Brain microvascular endothelial cell (primary cell): ENCODE measurements at regions not wholly inside any gene's neighbourhood (a gene's known extent, or its start where the extent isn't known, plus 50 kb on each side); places are given as distances from the start of the nearest gene placed in this dataset.

Experiments used
- DNase-seq: peaks from one replicate; pipeline ENCODE4 v3.0.0-alpha.2; 2020
- H3K27ac ChIP-seq: fragments of 250-450 bp; sonication (Bioruptor Pico); 2 replicates; pipeline ENCODE4 v1.5.1; 2020; ENCODE audit warnings: mild to moderate bottlenecking, moderate library complexity
- H3K27me3 ChIP-seq: fragments of 250-450 bp; sonication (Bioruptor Pico); replicated peaks from 2 replicates; pipeline ENCODE4 v1.5.1; 2020; ENCODE audit warnings: mild to moderate bottlenecking
- H3K36me3 ChIP-seq: fragments of 250-450 bp; sonication (Bioruptor Pico); replicated peaks from 2 replicates; pipeline ENCODE4 v1.5.1; 2020; ENCODE audit warnings: mild to moderate bottlenecking
- H3K4me3 ChIP-seq: 2 replicates; pipeline ENCODE4 v1.5.1; 2011; ENCODE audit warnings: low read depth, mild to moderate bottlenecking, control low read depth, low read length, moderate library complexity
- in situ Hi-C: cut with HindIII; loops from 2 replicates; pipeline ENCODE4 v1.10.0; 2017; ENCODE audit warnings: low sequenced_read_pairs, low pct_ligation_motif_present
- TF ChIP-seq, protein P1 (sequence below): IDR thresholded peaks from 2 replicates; pipeline ENCODE4 v1.5.1; 2011; ENCODE audit warnings: low read depth, mild to moderate bottlenecking, moderate library complexity, low read length, control low read depth, inconsistent platforms; ENCODE audit errors: missing control alignments

DNA sequence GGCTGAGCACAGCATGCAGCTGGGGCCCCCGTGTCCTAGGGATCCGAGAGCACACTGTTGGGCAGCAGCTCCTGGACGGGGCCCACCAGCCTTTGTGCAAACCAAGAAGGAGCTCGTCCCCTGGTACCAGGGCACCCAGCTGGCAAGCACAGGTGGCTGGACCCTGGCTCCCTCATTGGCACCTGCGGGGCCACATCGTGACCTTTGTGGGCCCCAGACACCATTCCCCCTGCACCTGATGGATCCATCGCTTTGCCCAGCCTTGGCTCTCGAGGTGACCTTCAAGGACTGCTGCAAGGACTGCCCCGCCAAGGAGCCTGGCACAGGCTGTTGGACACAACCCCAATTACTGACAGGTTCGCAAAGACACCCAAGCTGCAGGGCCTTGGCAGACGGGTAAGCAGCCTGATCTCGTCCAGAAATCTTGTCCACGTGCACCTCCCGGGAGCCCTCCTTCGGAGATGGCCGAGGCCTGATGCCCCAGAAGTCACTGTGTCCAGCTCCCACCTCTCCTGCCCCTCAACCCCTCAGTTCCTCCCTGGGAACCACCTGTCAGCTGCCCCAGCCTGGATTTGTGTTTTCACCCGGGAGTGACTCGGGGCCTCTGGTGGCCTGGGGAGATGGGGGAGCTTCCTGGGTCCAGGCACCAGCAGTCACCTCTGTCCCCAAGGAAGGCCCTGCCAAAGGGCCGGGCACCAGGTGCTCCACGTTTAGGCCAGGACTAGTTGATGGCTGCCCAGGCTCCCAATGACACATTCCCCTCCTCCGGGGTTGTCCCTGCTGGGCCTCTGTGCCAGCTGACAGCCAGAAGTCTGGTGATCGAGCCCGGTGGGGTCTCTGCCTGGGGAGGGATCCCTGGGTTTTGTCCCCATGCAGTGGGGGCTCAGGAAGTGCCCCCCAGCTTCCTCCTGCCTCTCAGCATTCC, 137.1 kb upstream of the PPP1R26 start:
- no peaks in the 10 kb centered on the region for H3K27me3 ChIP-seq
- no peak for DNase-seq
- H3K36me3 ChIP-seq = no peaks in the 10 kb centered on the region

DNA sequence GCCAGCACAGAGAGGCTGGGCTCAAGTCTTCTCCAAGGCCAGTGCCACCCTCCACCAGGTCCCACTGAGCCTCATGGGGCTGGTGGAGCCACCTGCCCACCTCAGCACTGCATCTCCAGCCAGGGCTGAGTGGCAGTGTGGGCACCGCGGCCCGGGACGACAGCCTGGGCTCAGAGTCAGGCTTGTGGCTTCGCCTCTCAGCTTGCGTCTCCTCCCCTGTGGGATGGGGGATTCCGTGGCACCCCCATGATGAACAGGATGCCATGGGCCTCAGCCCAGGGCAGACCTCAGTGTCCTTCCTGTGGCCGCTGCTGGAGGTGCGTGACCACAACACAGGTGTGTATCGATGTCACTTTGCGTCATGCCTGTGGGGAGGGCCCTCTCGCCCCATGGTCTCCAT, 136.4 kb upstream of the PPP1R26 start:
- TF ChIP-seq, protein P1, sequence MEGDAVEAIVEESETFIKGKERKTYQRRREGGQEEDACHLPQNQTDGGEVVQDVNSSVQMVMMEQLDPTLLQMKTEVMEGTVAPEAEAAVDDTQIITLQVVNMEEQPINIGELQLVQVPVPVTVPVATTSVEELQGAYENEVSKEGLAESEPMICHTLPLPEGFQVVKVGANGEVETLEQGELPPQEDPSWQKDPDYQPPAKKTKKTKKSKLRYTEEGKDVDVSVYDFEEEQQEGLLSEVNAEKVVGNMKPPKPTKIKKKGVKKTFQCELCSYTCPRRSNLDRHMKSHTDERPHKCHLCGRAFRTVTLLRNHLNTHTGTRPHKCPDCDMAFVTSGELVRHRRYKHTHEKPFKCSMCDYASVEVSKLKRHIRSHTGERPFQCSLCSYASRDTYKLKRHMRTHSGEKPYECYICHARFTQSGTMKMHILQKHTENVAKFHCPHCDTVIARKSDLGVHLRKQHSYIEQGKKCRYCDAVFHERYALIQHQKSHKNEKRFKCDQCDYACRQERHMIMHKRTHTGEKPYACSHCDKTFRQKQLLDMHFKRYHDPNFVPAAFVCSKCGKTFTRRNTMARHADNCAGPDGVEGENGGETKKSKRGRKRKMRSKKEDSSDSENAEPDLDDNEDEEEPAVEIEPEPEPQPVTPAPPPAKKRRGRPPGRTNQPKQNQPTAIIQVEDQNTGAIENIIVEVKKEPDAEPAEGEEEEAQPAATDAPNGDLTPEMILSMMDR = no peak
- H3K36me3 ChIP-seq = no peaks in the 10 kb centered on the region
- DNase-seq = no peak
- no peaks in the 10 kb centered on the region for H3K27me3 ChIP-seq
- H3K4me3 ChIP-seq = no peak overlapping the region
- H3K27ac ChIP-seq = no peak overlapping the region
- in situ Hi-C loops = no loop called here

More for the DNA sequence above, 137.1 kb upstream of the PPP1R26 start:
- in situ Hi-C loops = no loop called here
- H3K4me3 ChIP-seq = no peak overlapping the region
- TF ChIP-seq, protein P1 = no peak
- no peak overlapping the region for H3K27ac ChIP-seq

DNA sequence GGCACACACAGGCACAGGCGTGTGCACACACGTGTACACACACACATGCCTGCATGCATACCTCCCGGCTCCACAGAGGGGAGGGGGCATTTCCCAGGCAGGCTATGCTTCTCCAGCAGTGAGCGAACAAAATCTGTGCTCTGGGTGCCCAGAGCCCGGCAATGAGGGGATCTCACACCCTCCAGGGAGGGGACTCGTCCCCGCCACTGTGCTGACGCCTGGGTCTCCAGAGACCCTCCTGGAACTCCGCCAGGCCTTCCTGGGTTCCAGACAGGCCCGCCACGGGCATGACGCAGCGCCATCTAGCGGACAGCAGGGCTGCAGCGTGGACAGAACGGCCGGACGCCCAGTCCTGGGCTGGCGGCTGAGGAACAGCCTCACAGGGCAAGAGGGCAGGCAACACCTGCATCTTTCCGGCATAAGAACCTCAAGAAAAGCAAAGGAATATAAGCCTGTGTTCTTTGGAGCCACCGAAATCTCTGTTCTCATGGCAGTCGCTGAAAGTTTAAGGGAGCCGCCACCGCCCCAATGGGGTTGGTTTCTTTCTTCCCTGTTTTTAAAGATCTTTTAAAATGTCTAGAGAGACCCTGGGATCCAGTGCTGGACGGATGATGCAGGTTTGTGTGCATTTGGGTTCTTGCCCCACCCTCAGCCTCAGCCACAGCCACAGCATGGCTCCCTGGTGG, 135.6 kb upstream of the PPP1R26 start:
- H3K4me3 ChIP-seq = no peak overlapping the region
- no peaks in the 10 kb centered on the region for H3K27me3 ChIP-seq
- in situ Hi-C loops = no loop called here
- H3K36me3 ChIP-seq = no peaks in the 10 kb centered on the region
- DNase-seq = peak; percentile 26
- H3K27ac ChIP-seq = no peak overlapping the region
- TF ChIP-seq, protein P1 = peak; percentile 81

DNA sequence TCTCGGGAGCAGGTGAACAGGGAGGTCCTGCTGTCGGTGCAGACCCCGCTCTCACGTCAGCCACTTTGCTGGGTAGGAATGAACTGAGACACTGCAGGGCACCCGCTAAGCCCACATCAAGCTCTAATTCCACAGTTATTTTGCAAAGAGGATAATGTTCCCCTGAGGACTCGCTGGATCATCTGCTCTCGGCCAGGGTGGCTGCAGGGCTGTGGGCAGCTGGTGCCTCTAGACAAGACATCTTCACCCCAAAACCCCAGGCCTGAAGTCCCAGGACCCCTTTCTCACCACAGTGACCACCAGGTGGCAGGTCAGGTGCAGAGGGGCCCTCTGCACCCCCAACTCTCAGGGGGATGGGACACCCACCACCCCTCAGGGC, 135.1 kb upstream of the PPP1R26 start:
- H3K27ac ChIP-seq = no peak overlapping the region
- no peaks in the 10 kb centered on the region for H3K27me3 ChIP-seq
- H3K4me3 ChIP-seq = no peak overlapping the region
- TF ChIP-seq, protein P1 = no peak
- DNase-seq = no peak
- H3K36me3 ChIP-seq = no peaks in the 10 kb centered on the region
- in situ Hi-C loops = no loop called here

DNA sequence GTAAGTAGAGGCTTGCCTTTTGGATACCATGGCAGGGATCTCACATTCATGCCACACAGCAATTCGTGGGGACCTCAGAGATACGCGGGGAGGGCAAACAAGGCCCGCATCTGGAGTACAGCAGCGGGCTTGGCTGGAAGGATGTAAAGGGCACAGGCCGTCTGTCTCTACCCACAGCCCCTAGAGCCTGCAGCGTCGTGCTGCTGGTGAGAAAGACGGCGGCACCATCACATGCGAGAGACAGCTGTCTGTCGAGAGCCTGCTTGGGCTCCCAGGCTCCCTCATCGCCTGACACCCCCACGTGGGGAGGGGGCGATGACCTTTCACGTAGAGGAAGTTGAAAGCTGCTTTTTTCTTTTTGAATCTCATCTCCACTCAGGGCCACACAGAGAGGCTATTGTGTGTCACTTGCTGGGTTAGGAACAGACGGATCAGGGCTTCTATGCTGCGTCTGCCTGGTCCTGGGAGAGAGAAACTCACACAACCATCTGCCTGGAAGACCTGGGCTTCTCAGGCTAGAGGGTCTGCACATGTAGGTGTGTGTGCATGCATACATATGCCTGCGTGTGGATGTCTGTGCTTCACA, 134.6 kb upstream of the PPP1R26 start:
- Histone ChIP-seq H3K4me3 (no peak overlapping the region), H3K36me3 (no peaks in the 10 kb centered on the region), H3K27me3 (no peaks in the 10 kb centered on the region), H3K27ac (no peak overlapping the region)
- in situ Hi-C loops = no loop called here
- TF ChIP-seq, protein P1 = no peak
- DNase-seq = no peak
